Keratinocyte (primary cell): ENCODE measurements at regions not wholly inside any gene's neighbourhood (a gene's known extent, or its start where the extent isn't known, plus 50 kb on each side); places are given as distances from the start of the nearest gene placed in this dataset.

Experiments
- EZH2 ChIP-seq: IDR thresholded peaks from one replicate; pipeline ENCODE4 v1.6.1; 2012; ENCODE audit warnings: inconsistent platforms, mild to moderate bottlenecking, low read length, moderate library complexity
- TF ChIP-seq, protein P1 (sequence below), 3 experiments: IDR thresholded peaks in 1 of 3; conservative IDR thresholded peaks in 1 of 3; optimal IDR thresholded peaks in 1 of 3; 2 replicates in 2 of 3; 3 replicates in 1 of 3; pipeline versions ENCODE3 to v1.5.1; 2011; ENCODE audit warnings: low read length in 3 of 3, mild to moderate bottlenecking in 3 of 3, moderate library complexity in 2 of 3, control low read depth in 1 of 3, inconsistent platforms in 1 of 3; ENCODE audit not compliant: insufficient read depth in 2 of 3; ENCODE audit errors: extremely low read depth in 1 of 3

DNA sequence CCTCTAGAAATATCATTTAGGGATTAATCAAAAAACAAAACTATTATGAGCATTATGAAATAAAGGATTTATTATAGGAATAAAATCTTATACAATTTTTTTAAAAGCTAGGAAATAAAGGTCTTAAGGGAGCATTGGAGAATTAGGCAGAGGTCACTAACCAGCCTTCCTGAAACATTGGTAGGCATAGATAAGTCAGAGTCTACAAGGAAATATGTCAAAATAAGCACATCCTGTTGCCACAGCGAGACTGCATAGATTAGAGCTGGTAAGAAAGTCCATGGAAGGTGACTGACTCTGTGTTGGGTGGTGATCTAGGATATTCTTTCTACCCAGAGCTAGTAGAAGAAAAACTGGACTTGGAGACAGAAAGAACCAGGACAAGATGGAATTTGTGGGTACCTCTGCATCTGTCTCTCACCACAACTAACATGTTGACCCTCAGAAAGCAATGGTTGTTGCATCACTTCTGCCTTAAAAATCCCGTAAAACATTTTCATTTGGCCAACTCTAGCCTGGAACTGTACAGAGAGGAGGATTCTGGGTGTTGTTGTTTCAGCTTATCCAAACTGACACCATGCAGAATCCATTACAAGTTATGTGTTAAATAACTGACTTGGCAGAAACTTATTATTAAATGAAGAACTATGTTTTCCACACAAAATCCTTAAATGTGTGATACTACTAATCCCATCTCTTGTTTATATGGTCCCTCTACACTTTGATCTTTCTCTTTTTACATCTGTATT lies 77.1 kb downstream of the FBXO5 start:
- no peak for TF ChIP-seq EZH2
- TF ChIP-seq, protein P1, sequence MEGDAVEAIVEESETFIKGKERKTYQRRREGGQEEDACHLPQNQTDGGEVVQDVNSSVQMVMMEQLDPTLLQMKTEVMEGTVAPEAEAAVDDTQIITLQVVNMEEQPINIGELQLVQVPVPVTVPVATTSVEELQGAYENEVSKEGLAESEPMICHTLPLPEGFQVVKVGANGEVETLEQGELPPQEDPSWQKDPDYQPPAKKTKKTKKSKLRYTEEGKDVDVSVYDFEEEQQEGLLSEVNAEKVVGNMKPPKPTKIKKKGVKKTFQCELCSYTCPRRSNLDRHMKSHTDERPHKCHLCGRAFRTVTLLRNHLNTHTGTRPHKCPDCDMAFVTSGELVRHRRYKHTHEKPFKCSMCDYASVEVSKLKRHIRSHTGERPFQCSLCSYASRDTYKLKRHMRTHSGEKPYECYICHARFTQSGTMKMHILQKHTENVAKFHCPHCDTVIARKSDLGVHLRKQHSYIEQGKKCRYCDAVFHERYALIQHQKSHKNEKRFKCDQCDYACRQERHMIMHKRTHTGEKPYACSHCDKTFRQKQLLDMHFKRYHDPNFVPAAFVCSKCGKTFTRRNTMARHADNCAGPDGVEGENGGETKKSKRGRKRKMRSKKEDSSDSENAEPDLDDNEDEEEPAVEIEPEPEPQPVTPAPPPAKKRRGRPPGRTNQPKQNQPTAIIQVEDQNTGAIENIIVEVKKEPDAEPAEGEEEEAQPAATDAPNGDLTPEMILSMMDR (optimal IDR thresholded peaks at IDR 0.05 in 1 of 3, IDR thresholded peaks at IDR 0.05 in 1 of 3, conservative IDR thresholded peaks at IDR 0.05 in 1 of 3; ENCODE audit: extremely low read depth in 1 of 3, insufficient read depth in 2 of 3, low read length in 3 of 3): no peak
